ENCODE measurements at regions not wholly inside any gene's neighbourhood (a gene's known extent, or its start where the extent isn't known, plus 50 kb on each side); places are given as distances from the start of the nearest gene placed in this dataset.

- H3K36me3 Mint-ChIP-seq (ENCODE audit: insufficient read depth, unreplicated experiment) = no peaks in the 10 kb centered on the region
- no peak for DNase-seq
- peaks cover 99% of the 10 kb centered on the region for H3K27me3 Mint-ChIP-seq (ENCODE audit: unreplicated experiment)
- CTCF ChIA-PET = interaction anchor here (0.6 kb wide), 1 partner anchor 38 kb away, joined by 7 read pairs; no protein-coding TSS in a partner anchor
- no peak overlapping the region for H3K27ac Mint-ChIP-seq (ENCODE audit: unreplicated experiment)
- BruUV-seq (replicated peaks) = no TSS peak
- H3K4me1 Mint-ChIP-seq (ENCODE audit: low read depth, unreplicated experiment) = no peaks in the 10 kb centered on the region
- peaks cover 6% of the 10 kb centered on the region for H3K9me3 Mint-ChIP-seq (ENCODE audit: low read depth, unreplicated experiment)
- H3K4me3 Mint-ChIP-seq (ENCODE audit: low read depth, unreplicated experiment) = no peak overlapping the region
- intact Hi-C loops (cut with micrococcal nuclease; ENCODE audit: unreplicated experiment) = no loop called here
- no peak for TF ChIP-seq CTCF (IDR thresholded peaks at IDR 0.05; ENCODE audit: unreplicated experiment)
These were observed 78.6 kb downstream of the RTL6 start for GRCh38 chr22:44419429-44419828.

- BruUV-seq (replicated peaks) = no TSS peak
- intact Hi-C loops (cut with micrococcal nuclease; ENCODE audit: unreplicated experiment) = no loop called here
- CTCF ChIA-PET = interaction anchor here (0.7 kb wide), 1 partner anchor 21 kb away, joined by 3 read pairs; no protein-coding TSS in a partner anchor
- DNase-seq = no peak
- Mint-ChIP-seq H3K9me3 (ENCODE audit: low read depth, unreplicated experiment) (no peaks in the 10 kb centered on the region), H3K36me3 (ENCODE audit: insufficient read depth, unreplicated experiment) (peaks cover 6% of the 10 kb centered on the region), H3K4me1 (ENCODE audit: low read depth, unreplicated experiment) (no peaks in the 10 kb centered on the region), H3K27ac (ENCODE audit: unreplicated experiment) (no peak overlapping the region), H3K27me3 (ENCODE audit: unreplicated experiment) (peaks cover 99% of the 10 kb centered on the region), H3K4me3 (ENCODE audit: low read depth, unreplicated experiment) (no peak overlapping the region)
- TF ChIP-seq CTCF (IDR thresholded peaks at IDR 0.05; ENCODE audit: unreplicated experiment) = no peak
These were observed 84.8 kb downstream of the RTL6 start for GRCh38 chr22:44413211-44413610.

- peaks cover 6% of the 10 kb centered on the region for H3K36me3 Mint-ChIP-seq (ENCODE audit: insufficient read depth, unreplicated experiment)
- no peak overlapping the region for H3K4me3 Mint-ChIP-seq (ENCODE audit: low read depth, unreplicated experiment)
- no peaks in the 10 kb centered on the region for H3K4me1 Mint-ChIP-seq (ENCODE audit: low read depth, unreplicated experiment)
- CTCF ChIA-PET = no interaction called here
- no peaks in the 10 kb centered on the region for H3K9me3 Mint-ChIP-seq (ENCODE audit: low read depth, unreplicated experiment)
- intact Hi-C loops (cut with micrococcal nuclease; ENCODE audit: unreplicated experiment) = no loop called here
- peaks cover 99% of the 10 kb centered on the region for H3K27me3 Mint-ChIP-seq (ENCODE audit: unreplicated experiment)
- H3K27ac Mint-ChIP-seq (ENCODE audit: unreplicated experiment) = no peak overlapping the region
- DNase-seq = no peak
- TF ChIP-seq CTCF (IDR thresholded peaks at IDR 0.05; ENCODE audit: unreplicated experiment) = no peak
- no TSS peak for BruUV-seq (replicated peaks)
These were observed 85.8 kb downstream of the RTL6 start for GRCh38 chr22:44412136-44412731.

GRCh38 chr22:44411226-44412135, 86.6 kb downstream of the RTL6 start:
- Mint-ChIP-seq H3K27me3 (ENCODE audit: unreplicated experiment) (peaks cover 97% of the 10 kb centered on the region), H3K36me3 (ENCODE audit: insufficient read depth, unreplicated experiment) (peaks cover 6% of the 10 kb centered on the region), H3K27ac (ENCODE audit: unreplicated experiment) (no peak overlapping the region), H3K9me3 (ENCODE audit: low read depth, unreplicated experiment) (no peaks in the 10 kb centered on the region), H3K4me3 (ENCODE audit: low read depth, unreplicated experiment) (no peak overlapping the region), H3K4me1 (ENCODE audit: low read depth, unreplicated experiment) (no peaks in the 10 kb centered on the region)
- no peak for DNase-seq
- CTCF ChIA-PET = no interaction called here
- intact Hi-C loops (cut with micrococcal nuclease; ENCODE audit: unreplicated experiment) = no loop called here
- TF ChIP-seq CTCF (IDR thresholded peaks at IDR 0.05; ENCODE audit: unreplicated experiment) = no peak
- BruUV-seq (replicated peaks) = no TSS peak

Data from Calu3 (cell line).